ENCODE measurements at regions not wholly inside any gene's neighbourhood (a gene's known extent, or its start where the extent isn't known, plus 50 kb on each side); places are given as distances from the start of the nearest gene placed in this dataset.

DNA sequence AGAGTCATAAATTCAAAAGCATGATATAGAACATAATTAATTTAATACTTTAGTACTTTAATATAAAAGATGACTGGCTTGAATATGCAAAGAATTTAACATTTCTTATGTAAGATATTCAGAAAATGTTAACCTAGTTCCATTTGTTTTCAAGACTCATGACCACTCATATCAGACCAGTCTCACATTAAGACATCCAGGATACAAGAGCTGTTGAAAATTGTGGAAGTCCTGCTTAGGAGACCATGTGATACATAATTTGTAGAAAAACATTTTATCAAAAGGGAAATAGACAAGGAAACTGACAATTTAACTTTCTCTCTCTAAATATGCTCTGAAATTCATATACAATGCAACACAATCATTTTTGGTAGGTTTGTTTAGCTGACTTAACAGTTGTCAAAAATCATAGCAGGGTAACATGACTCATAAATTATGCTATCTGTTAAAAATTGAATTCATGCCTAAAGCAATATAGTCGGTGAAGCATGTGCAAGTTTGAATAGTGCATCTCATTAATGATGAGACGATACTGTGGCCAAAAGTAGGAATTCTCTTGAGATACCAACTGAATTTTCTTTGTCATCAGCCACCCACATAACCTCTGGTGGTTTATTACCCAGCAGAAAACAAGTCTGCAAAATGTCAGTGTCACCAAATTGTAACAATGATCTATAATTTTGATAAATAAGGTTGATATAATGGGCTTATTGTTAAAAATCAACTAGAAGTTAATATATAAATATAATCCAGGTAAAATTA, 211.4 kb downstream of the GASK1B start:
- Histone ChIP-seq H3K27ac (no peak overlapping the region), H3K4me1 (peaks cover 0 to 20% (median 2%) of the 10 kb centered on the region in 4 donors), H3K27me3 (no peaks in the 10 kb centered on the region), H3K36me3 (no peaks in the 10 kb centered on the region), H3K4me3 (no peak overlapping the region), H3K9me3 (no peaks in the 10 kb centered on the region)
- intact Hi-C loops (cut with DNase I; ENCODE audit: low total_unique reads) = no loop called here
- TF ChIP-seq, protein P1, sequence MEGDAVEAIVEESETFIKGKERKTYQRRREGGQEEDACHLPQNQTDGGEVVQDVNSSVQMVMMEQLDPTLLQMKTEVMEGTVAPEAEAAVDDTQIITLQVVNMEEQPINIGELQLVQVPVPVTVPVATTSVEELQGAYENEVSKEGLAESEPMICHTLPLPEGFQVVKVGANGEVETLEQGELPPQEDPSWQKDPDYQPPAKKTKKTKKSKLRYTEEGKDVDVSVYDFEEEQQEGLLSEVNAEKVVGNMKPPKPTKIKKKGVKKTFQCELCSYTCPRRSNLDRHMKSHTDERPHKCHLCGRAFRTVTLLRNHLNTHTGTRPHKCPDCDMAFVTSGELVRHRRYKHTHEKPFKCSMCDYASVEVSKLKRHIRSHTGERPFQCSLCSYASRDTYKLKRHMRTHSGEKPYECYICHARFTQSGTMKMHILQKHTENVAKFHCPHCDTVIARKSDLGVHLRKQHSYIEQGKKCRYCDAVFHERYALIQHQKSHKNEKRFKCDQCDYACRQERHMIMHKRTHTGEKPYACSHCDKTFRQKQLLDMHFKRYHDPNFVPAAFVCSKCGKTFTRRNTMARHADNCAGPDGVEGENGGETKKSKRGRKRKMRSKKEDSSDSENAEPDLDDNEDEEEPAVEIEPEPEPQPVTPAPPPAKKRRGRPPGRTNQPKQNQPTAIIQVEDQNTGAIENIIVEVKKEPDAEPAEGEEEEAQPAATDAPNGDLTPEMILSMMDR (IDR thresholded peaks at IDR 0.05) = no peak
- DNase-seq = no peak

DNA sequence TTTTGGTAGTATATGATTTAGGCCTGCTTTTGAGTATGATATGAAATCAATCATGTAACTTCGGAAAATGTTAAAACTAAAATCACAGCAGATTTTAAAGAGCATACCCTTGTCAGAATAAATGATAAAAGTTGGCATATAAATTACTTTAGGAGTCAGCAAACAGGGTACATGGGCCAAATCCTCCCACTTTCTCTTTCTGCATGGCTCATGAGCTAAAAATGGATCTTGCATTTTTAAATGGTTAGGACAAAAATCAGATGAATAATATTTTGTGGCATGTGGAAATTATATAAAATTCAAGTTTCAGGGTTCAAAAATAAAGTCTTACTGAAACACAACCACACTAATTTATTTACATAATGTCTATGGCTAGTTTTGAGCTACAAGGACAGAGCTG, 214.9 kb downstream of the GASK1B start:
- intact Hi-C loops (cut with DNase I; ENCODE audit: low total_unique reads) = no loop called here
- Histone ChIP-seq H3K36me3 (no peaks in the 10 kb centered on the region), H3K27ac (no peak overlapping the region), H3K4me1 (peaks cover 0 to 20% (median 2%) of the 10 kb centered on the region in 4 donors), H3K4me3 (no peak overlapping the region), H3K27me3 (no peaks in the 10 kb centered on the region), H3K9me3 (no peaks in the 10 kb centered on the region)
- TF ChIP-seq, protein P1 (IDR thresholded peaks at IDR 0.05) = no peak
- no peak for DNase-seq

DNA sequence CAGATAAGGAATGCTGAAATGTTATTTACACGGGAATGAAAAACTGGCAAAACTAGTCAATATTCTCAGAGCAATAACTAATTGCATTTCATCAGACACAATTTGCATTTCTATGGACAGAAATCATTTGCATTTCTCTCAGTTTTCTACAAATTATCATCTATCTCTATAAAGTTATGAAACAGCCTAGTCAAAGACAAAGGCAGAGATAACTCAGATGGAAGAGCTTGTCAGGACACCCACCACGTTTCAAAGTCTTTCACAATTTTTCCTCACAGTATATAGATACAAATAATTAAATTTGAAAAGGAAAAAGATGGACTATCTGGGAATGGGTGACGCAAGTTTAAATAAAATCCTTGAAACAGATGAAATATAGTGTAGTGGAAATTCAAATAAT, 230.8 kb downstream of the GASK1B start:
- TF ChIP-seq, protein P1 (IDR thresholded peaks at IDR 0.05) = no peak
- intact Hi-C loops (cut with DNase I; ENCODE audit: low total_unique reads) = no loop called here
- Histone ChIP-seq H3K27me3 (no peaks in the 10 kb centered on the region), H3K27ac (no peak overlapping the region), H3K4me3 (no peak overlapping the region), H3K9me3 (no peaks in the 10 kb centered on the region), H3K4me1 (no peaks in the 10 kb centered on the region), H3K36me3 (no peaks in the 10 kb centered on the region)
- DNase-seq = no peak

DNA sequence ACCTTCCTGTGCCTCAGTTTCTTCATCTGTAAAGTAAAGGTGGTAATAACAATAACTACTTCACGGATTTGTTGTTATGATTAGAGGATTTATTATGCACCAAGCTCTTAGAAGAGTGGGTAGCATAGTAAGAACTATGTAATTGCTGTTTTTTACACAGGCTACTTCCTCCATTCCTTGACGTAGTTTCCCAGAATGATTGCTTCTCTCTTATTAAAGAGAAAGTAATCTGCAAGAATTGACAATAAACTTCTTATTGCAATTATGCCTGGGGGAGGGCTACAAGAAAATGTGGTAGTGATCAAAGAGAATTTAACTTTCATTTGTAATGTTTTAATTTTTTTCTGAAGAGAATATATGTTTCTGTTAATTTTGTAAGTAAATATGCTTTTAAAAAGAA, 238.7 kb downstream of the GASK1B start:
- no peaks in the 10 kb centered on the region for H3K27me3 ChIP-seq
- no peak for DNase-seq
- H3K4me3 ChIP-seq = no peak overlapping the region
- TF ChIP-seq, protein P1 (IDR thresholded peaks at IDR 0.05) = no peak
- no peaks in the 10 kb centered on the region for H3K9me3 ChIP-seq
- no peaks in the 10 kb centered on the region for H3K4me1 ChIP-seq
- intact Hi-C loops (cut with DNase I; ENCODE audit: low total_unique reads) = no loop called here
- no peak overlapping the region for H3K27ac ChIP-seq
- H3K36me3 ChIP-seq = no peaks in the 10 kb centered on the region

DNA sequence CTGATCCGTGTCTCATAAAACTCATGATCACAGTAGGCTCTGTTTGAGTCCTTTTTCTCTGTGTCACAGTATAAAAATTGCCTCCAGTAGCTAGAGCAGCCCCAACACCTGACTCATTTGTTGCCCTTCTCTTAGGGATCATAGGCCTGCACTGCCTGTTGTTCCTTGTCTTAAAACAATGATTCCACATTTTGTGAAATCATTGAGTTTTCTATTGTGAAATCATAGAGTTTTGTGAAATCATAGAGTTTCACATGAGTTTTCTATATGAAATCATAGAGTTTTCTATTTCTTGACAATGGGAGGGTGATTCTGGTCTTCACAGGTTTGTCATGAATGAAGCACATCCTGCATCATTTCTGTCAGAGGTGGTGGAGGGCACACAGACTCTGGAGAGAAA, 239.9 kb downstream of the GASK1B start:
- H3K36me3 ChIP-seq = no peaks in the 10 kb centered on the region
- no peak for DNase-seq
- intact Hi-C loops (cut with DNase I; ENCODE audit: low total_unique reads) = no loop called here
- H3K27me3 ChIP-seq = no peaks in the 10 kb centered on the region
- H3K9me3 ChIP-seq = no peaks in the 10 kb centered on the region
- H3K4me3 ChIP-seq = no peak overlapping the region
- TF ChIP-seq, protein P1 (IDR thresholded peaks at IDR 0.05) = no peak
- H3K27ac ChIP-seq = no peak overlapping the region
- H3K4me1 ChIP-seq = no peaks in the 10 kb centered on the region

Data from tibial artery (tissue), 4 donors.